CD4-positive, alpha-beta T cell treated with Interleukin-6 at 100 ng/mL for 8 hours (primary cell): ENCODE measurements at regions not wholly inside any gene's neighbourhood (a gene's known extent, or its start where the extent isn't known, plus 50 kb on each side); places are given as distances from the start of the nearest gene placed in this dataset.
"Not testable (repeated sequence)": the region's sequence is repeated elsewhere in the genome, so short reads cannot be mapped to it uniquely, and the experiment has no call there.

Experiments
- DNase-seq: peaks from one replicate; pipeline ENCODE4 v3.0.0-alpha.2; 2020; ENCODE audit warnings: mixed read lengths, low spot score

DNA sequence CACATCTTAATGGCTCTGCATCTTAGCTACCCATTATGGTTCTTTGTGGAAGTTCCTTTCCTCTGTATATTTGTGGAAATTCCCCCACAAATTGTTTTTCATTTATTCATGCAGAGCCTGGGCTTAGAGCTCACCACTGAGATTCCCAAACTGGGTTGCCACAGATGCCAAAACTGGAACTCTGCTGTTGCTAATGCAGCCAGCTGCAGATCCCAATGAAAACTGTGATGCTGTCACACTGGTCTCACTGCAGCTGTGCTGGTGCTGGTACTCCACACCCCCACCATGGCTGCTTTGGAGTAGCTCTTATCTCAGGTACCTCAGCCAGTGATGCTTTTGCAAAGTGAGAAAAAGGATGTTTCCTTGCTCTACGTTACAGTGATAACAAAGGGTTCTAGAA is 87.7 kb downstream of the DCK start:
- DNase-seq, result no peak

DNA sequence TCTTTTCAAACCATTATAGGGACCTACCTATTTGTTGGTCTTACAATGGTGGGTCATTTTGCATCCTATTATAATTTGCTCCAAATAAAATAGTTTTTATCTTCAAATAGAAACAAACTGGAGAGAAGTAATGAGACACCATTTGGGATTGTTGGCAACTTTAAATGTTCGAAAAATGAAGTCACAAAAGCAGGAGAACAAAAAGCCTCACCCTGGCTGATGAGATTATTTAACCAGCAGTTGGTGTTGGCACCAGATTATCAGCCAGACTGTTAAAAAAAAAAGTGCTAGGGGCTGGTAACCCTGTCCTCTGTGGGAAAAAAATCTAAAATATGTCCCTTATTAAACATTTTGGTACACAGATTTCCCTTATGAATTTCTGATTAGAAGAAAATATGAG is 100.3 kb downstream of the DCK start:
- DNase-seq, result no peak

DNA sequence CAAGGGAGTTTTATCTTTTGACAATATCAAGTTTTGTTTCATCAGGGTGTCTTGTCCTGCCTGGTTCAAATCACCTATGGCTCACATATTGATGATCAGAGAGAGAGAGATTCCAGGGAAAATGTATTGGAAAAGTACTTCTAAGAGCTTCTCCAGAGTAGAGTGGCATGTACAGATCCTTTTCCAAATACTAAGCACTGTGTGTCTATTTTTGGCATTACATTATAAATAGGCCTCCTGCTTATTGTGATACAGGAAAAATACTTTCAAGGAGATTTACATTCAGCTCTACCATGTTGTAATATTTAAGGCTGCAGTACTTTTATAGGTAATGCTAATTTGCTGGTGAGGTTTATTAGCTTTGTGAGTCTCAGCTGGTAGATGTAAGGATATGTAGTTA is 100.8 kb downstream of the DCK start:
- no peak for DNase-seq

DNA sequence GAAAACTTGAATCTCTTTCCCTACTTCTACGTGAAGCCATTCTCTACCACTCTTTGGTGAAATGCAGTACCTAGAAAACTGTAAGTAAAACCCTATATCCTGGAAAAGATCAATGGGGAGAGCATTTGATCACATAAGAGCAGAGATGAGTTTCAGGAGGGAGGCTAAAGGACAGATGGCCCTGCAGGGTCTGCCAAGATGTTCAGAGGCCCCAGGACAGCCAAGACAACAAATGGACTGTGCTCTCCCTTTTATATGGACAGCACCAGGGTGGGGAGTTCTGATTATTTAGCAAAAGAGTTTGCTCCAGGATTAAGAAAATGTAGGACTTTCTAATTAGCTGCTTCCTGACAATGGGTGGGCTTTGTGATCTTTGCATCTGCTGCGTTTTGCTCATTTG is 101.7 kb downstream of the DCK start:
- DNase-seq, result no peak

DNA sequence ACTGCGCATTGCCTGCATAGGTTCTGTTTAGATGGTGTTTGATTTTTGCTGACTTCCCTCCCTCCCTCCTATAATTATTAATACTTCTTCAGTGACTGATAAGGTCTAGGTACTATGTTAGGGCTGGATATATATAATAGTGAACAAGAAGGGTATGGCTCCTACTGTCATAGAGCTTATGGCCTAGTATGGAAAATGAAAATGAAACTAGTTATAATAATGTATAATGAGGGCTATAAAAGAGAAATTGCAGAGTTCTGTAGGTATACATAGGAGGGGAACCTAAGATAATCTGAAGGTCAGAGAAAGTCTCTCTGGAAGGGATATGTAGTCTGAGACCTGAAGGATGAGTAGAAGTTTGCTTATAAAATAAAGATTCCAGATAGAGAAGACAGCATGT is 102.1 kb downstream of the DCK start:
- no peak for DNase-seq

DNA sequence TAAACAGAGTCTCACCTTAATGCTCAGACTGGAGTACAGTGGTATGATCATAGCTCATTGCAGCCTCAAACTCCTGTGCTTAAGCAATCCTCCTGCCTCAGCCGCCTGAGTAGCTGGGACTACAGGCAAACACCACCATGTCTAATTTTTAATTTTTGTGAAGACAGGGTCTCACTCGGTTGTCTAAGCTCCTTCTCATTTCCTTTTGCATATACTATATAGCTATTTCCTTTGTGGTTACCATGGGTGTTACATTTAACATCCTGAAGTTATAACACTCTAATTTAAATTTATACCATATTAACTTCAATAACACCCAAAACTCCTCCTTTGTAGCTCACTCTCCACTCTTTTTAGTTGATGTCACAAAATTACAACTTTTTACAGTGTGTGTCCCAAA is 114.3 kb downstream of the DCK start:
- DNase-seq, result peak; percentile 1

DNA sequence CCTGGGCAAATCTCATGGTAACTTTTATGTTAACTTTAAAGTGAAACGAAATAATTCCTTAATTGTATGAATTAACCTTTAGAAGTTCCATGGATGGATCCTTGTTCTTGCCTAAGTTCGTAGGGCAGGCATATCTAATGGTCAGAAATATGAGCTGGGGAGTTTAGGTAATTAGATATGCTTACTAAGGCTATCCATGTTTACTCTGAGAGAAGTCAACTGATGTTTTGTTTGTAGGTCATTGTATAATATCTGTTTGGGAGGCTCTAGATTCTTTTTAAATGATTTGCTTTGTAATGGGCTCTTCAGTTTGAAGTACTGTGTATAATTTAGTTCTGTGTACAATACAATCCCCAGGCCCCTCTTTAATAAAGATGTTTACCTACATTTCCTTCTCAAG is 117.0 kb downstream of the DCK start:
- DNase-seq, result no peak

DNA sequence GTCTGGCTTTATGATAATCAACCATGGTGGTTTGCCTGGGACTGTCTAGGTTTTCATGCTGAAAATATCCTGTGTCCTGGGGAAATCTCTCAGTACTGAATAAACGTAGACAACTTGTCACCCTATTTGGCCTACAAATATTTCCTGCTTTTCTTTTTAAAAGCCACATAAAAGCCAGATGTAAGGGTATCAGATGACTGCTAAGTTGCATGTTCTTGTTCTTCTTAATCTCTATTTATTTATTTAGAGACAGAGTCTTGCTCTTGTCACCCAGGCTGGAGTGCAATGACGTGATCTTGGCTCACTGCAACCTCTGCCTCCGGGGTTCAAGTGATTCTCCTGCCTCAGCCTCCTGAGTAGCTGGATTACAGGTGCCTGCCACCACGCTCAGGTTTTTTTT is 117.7 kb downstream of the DCK start:
- not testable (repeated sequence) for DNase-seq

DNA sequence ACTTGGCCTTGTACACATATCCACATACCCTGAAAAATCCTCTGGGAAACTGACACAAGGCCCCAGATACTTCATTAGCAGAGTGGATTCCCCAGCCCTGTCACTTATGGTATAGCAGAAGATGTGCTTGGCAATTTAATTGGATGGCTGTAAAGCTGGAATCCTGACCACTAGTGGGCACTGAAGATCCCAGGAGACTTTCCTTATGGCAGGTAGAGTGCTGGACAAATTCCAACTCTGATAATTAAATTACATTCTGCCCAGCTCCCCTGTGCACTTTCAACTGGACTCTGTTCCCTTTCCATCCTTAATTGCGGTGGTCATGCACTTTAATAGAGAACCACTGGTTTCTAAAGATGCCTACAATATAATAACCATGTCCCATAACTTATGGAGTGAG is 119.8 kb downstream of the DCK start:
- no peak for DNase-seq

DNA sequence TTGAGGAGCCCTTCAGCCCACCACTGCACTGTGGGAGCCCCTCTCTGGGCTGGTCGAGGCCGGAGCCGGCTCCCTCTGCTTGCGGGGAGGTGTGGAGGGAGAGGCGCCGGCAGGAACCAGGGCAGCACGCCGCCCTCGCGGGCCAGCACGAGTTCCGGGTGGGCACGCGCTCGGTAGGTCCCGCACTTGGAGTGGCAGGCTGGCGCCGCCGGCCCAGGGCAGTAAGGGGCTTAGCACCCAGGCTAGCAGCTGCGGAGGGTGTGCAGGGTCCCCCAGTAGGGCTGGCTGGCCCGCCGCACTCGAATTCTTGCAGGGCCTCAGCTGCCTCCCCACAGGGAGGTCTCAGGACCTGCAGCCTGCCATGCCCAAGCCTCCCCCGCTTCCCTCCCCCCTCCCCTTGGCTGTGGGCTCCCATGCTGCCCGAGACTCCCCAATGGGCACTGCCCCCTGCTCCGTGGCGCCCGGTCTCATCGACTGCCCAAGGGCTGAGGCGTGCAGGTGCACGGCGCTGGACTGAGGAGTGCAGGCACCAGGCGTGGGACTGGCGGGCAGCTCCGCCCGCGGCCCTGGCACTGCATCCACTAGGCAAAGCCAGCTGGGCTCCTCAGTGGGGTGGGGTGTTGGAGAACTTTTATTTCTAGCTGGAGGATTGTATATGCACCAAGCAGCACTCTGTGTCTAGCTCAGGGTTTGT is 127.5 kb downstream of the DCK start:
- no peak for DNase-seq

DNA sequence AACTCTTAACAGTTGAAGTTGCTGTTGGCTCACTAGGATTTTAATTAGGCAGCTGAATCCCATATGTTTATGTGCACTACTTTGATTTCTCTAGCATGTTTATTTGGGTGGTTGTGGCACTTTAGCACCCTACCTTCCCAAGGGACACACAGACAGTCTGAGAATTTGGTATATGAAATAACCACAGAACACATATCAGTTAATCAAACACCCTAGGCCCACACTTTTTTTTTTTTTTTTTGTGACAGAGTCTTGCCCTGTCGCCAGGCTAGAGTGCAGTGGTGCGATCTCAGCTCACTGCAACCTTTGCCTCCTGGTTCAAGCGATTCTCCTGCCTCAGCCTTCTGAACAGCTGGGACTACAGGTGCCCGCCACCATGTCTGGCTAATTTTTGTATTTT is 130.5 kb downstream of the DCK start:
- DNase-seq, result no peak

DNA sequence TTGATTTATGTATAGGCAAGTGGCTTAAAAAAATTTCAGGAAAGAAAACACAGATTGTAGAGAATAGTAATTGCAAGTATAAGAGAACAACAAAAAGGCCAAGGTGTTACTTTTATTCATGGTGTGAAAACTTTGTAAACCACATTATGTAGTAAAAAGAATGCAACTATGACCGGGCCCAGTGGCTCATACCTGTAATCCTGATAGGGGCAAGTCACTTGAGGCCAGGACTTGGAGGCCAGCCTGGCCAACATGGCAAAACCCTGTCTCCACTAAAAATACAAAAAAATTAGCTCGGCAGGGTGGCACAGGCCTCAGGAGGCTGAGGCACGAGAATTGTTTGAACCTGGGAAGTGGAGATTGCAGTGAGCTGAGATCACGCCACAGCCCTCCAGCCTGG is 131.7 kb downstream of the DCK start:
- no peak for DNase-seq

DNA sequence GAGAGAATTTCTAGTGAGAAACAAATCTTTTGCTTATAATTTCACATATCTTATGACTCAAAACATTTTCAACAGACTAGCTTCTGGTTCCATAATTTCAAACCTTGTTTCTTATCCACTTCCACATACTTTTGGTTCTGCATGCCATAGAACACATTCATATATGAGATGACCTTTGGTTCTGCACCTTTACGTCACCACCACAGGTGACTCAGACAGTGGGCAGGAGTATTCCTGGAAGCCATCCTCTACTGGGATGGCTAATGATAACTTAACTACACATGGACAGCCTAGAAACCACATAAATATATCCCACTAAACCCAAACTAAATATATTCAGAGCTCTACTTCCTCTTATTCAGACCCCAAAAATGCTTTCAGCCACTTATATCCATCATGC is 133.3 kb downstream of the DCK start:
- DNase-seq, result no peak

DNA sequence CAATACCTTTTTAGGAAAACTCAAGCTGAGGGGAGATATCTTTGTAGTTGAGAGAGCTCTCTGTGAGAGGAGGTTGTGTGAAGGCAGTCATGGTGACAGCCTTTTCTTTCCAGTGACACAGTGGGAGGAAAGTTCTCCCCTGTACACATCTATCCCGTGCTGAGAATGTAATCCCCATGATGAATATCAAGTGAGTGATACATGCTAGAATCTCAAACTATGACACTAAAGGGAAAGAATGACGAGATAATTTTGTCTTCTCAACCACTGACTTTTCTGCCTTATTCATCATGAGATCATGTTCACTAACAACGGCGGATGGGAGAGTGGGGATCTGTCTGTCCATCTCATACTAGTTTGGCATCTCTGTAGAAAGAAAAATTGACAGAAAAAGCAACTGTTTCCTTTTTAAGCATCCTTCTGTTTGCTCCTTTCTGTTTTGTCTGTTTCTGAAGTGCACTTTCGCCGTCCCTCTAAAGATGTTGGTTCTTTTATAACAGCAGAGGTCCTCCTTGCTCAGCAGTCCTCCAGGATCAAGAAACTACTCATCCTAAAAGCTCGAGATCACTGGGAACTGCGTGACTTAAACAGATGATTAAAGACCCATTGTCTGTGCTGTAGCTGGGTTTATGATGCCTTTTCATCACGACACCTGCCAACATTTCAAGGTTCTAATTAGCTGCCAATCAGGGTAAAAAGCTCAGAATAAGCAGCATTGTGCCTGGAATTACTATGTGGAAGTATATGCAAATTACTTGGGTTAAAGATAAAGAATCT is 137.6 kb downstream of the DCK start:
- no peak for DNase-seq

DNA sequence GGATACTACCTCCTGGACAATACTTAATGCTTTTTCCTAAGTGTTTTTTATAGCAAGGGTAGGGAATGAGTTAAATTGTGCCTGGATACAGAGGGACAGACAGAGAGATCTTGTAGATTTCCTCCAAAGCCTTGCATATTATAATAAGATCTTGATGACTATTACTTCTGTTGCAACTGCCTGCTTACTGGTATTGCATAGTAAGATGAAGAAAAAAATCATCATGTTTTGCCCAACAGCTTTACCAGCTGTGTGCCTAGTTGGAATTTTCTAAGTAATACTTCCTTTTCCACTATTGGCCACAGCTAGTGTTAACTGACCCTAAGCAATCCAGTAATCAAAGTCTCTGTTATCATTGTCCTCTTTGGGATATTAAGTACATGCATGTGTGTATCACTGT is 139.0 kb downstream of the DCK start:
- no peak for DNase-seq

DNA sequence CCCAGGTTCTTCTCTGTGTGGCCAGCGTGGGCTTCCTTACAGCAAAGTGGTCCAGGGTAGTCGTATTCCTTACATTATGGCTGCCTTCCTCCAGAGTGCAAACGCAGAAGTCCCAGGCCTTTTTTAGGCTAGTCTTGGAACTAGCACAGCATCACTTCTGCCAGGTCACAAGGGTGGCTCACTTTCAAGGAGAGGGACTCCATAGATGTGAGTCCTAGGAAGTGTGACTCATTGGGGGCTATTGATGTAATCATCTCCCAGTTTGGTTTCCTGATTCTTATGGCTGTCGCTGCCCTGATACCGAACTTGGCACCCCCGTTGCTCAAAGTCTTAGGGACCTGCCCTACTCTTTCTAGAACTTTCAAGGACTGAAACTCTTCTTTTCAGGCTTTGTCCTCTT is 140.0 kb downstream of the DCK start:
- DNase-seq, result no peak

DNA sequence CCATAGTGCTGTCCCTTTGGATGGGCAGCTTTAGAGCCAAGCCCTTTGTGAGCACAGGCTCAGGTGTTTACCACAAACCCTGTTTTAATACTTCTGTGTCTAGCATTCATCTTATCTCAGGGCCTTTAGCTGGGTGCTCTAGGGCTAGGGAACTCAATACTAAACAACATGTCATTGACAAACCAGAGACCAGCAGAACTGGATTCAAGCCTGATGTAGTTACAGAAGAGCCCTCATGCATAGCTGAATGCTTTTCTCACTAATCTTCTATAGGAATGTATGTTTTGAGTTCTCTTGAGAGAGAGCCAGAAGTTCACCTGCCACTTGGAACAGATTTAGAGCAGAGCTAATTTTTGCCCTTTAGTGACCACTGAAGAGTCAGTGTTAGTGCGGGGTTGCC is 142.6 kb downstream of the DCK start:
- no peak for DNase-seq

DNA sequence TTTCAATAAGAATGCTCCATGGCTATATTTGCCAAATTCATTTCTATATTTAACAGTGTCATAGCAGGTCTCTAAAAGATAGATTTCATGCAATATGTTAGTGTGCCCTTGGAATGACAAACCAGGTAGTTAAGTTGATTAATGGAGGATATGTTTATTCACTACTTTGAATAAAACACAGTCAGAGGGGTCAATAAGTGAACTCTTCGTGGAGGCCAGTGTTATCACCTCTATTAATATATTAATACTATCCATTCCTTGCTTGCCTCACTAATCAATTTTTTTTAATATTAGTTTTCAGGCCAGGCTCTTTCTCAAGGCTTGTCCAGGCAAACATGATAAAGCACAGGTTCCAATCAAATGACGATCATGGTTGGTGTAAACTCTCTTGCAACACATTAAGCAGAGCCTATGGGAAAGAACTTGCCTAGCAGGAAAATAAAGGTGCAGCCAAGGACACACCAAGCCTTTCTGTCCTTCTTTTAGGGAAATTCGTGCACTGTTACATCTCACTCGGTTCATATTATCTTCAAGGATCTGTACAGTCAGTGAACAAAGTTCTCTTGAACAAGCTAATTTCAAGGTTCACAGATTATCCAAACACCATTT is 144.7 kb downstream of the DCK start:
- no peak for DNase-seq

DNA sequence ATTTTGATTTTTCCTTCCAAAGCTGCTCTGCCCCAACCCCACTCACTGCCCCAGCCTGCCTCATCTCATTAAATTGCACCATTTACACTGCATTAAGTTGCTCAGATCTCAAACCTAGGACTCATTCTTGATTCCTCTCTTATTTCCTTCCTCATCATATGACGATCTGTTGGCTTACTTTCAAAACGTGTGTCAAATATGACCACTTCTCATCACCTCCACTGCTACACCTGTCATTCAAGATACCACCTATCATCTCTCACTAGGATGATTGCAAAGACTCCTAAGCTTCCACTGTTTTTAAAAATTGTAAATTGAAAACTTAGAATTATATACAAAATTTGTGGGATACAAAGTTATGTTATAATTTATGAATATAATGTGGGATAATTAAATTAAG is 147.1 kb downstream of the DCK start:
- DNase-seq, result no peak

DNA sequence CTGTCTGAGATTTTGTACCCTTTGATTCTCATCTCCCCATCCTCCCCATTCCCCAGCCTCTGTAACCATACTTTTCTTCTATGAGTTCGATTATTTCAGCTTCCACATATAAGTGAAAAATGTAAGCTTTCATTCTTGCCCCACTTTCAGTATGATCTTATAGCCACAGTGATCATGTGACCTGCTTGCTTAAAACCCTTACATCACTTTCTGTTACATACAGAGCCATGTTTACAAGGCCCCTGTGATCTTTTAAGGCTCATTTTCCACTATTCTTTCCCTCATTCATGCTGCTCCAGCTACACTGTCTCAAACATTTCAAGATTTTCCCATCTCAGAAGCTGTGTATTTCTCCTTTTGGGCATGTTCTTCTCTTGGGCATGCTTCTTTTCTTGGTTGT is 147.7 kb downstream of the DCK start:
- DNase-seq, result no peak

DNA sequence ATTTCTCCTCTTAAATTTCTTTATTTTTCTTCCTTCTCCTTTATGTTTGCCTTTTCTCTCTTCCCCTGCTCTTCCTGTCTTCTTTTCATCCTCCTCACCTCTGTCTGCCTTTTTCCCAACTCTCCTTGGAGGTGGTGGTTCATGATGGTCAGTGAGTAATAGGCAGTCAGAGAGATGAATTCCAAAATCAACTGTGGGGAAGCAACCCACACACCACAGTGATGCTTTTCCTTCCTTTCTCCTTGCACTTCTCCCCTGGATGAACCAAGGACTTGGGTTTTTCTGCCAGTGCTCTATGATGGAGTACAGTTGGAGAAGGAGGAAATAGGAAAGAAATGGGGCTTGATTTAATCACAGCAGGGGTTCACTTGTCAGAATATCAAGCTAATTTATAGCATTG is 153.8 kb downstream of the DCK start:
- DNase-seq, result no peak

DNA sequence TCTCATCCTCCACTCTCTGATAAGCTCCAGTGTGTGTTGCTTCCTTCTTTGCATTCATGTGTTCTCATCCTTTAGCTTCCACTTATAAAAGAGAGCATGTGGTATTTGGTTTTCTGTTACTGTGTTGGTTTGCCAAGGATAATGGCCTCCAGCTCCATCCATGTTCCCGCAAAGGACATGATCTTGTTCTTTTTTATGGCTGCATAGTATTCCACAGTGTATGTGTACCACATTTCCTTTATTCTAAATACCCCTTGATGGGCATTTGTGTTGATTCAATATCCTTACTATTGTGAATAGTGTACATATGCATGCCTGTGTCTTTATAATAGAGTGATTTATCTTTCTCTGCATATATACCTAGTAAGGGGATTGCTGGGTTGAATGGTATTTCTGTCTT is 155.1 kb downstream of the DCK start:
- DNase-seq, result no peak

DNA sequence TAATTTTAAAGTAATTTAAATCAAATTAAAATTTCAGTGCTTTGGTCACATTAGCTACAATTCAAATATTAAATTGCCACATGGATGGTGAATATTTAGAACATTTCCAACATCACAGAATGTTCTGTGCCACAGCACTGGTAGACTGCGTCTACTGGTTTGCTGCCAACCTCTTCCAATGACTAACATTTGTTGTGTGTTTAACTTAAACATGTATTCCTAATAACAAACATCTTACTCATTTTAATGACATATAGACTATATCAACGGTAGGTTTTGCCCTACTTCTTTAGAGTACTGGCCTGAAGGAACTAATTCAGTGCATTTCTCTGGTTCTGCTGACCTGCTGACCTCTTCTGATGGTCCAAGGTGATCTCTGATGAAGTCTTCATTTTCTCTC is 157.6 kb downstream of the DCK start:
- no peak for DNase-seq

DNA sequence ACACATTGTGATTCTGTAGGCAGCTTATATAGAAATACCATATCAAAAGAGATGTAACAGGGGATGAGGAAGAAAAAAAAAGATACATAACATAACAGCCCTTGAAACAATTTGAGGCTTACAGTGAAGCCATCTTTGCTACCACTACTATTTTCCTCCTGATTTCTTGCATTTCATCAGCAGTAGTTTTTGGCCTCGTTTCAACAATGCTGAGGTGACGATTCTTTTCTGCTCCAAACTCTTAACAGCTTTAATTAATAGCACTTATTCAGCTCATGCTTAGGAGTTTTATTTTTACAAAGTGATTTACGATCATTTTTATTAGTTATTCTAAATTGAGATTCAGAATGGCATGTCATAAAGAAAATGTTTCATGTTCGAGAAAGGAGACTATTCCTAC is 163.2 kb downstream of the DCK start:
- DNase-seq, result no peak
